DMS53 (cell line): ENCODE measurements at regions not wholly inside any gene's neighbourhood (a gene's known extent, or its start where the extent isn't known, plus 50 kb on each side); places are given as distances from the start of the nearest gene placed in this dataset.

Experiments
- DNase-seq: peaks from one replicate; lab custom pipeline; 2025; lab: John Stamatoyannopoulos, UW

DNA sequence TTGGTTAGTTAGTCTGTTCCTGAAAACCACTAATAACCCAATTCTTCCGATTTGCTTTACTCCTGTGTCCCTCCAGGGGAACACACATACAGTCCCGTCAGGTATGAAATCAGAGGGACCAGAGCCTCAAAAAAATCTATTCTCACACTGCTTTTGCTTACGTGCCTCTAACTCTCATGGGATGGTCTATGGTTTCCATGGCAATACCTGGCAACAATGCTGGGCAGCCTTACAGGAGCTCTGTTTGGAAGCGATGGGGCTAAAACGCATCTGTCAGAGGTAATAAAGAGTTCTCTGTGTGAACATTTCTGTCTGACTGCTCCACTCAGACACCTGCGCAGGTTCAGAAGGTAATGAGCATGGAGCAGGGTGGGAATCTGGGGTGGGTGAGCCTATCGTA, 376.2 kb downstream of the GXYLT1 start:
- DNase-seq, result no peak

DNA sequence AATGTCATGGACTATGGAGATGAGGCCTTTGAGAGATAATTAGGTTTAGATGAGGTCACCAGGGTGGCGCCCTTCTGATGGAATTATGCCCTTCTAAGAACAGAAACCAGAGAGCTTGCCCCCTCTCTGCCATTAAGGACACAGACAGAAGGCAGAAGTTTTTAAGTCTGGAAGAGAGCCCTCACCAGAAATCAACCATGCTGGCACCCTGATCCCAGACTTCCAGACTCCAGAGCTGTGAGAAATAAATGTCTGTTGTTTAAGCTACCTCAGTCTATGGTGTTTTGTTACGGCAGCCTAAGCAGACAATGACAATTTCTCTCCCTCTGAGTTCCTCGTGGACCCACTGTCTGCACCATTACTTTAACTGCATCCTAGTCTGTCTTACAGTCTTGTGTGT, 382.0 kb downstream of the GXYLT1 start:
- no peak for DNase-seq

DNA sequence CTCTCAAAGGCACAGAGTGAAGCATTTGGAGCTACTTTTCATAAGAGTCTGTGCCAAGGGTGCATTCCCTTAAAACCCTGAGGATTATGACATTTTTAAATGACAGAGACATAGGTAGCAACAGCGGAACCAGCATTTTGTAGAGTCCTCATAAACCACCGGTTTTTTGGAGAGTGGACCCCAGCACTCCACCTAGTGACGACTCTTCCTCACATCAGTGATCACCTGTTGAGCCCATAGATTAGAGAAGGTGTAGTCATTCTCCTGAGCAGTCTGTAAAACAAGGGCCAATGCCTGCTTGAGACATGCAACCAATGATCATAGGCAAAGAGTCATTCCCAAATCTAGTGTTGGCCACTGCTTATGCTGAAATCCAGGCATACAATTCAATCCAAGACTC, 399.1 kb downstream of the GXYLT1 start:
- no peak for DNase-seq

DNA sequence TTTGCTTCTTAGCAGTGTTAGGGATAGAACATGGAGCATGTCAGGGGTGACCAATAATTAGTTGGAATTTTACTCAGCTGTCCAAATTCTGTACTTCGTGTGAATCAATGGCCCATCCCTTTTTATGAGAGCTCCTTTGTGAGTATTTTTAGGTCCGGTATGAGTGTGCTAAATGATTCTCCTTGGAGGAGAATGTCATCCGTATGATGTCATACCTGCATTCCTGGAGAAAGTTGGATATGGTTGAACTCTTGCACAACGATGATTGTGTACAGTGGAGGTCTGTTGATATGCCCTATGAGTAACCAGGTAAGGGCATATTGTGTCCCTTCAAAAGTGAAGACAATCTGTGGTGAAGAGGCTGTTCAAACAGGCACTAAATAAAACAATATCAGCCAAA, 400.8 kb downstream of the GXYLT1 start:
- peak; percentile 35 for DNase-seq

DNA sequence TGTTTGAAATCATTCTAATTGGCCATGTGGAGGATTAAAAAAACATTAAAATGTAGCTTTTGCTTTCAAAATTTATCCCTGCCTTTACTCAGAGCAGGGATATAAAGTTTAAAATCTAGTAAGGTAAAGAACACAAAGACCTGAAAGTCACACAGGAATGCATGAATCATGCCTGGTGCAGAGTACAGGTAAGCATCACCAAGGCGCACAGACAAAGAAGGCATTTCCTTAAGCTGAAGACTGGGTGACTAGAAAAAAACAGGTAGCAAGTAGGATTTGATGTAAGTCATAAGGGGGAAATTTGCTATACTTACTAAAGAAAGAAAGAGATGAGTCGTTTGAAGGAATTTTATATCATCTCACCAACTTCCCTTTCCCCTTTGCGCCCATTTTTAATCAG, 405.6 kb downstream of the GXYLT1 start:
- no peak for DNase-seq

DNA sequence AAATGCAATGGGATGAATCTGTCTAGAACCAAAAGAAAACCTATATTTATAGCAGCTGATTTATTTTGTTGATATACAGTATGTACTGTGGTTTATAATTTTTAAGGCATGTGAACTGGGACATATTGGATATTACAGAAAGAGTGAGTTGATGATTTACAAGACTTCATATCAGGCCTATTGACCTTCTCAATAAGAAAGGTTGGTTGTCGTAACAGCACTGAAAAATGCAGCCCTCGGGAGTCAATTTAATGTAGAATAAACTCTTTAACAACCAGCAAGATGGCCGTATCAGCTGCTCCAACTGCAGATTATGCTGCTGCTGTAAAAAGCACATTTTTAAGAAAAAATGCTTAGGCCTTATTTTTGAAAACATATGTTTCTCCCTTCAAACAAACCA, 407.3 kb downstream of the GXYLT1 start:
- no peak for DNase-seq

DNA sequence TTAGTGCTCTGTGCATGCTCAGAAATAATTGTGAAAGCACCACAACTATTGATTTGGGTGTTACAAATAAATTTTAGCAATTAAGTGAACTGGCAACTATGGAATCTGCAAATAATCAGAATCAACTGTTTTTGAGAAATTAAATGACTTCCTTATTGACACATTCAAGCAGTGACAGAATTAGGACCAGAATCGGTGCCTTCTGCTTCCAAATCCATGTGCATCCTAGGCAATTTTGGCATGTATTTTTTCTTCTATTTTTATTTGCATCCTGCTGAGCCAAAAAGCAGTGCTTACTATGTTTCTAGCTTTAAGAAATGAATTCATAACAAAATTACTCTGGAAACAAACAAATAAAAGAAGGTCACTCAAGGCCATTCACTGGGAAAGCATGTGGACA, 408.2 kb downstream of the GXYLT1 start:
- DNase-seq, result no peak

DNA sequence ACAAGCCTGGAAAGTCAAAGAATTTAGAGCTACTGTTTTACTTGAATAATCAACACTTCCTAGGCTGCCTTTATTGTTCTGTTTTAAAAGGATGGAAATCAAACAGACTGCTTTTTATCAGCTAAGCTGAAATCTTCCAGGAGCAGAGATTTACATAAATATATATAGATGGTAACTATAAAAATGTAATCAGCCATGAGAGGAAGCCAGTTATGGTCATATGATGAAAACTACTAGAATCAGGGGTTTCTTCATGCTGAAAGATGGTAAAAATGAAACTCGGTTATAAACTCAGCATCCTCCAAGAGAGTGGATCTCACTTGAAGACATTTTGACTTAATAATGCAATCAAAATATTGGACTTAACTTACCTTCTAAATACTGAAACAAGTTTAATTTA, 413.0 kb downstream of the GXYLT1 start:
- DNase-seq, result no peak

DNA sequence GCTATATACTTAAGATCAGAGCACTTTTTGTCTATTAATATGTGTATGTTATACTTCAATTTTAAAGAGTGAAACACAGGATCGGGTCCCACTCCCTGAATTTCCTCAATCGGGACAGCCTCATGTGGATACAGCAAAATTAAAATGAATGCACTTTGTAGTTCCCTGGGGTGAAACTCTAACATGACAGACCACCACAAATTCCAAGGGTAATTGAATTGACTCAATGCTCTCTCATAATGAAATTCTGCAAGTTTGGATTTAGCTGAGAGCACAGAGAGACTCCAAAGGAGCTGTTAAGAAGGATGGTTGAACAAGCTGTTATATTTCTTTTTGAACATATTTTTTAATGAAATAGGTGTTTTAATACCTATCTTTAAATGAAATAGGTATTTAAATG, 413.6 kb downstream of the GXYLT1 start:
- no peak for DNase-seq

DNA sequence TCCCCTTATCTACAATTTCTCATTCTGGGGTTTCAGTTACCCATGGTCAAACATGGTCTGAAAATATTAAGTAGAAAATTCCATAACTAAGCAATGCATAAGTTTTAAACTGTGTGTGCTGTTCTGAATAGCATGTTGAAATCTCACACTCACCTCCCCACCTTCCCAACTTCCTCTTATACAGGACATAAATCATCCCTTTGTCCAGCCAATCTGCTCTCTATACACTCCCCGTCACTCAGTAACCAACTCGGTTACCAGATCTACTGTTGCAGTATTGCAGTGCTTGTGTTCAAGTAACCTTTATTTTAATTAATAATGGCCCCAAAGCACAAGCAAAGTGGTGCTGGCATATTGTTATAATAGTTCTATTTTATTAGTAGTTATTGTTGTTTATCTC, 420.5 kb downstream of the GXYLT1 start:
- peak; percentile 54 for DNase-seq

DNA sequence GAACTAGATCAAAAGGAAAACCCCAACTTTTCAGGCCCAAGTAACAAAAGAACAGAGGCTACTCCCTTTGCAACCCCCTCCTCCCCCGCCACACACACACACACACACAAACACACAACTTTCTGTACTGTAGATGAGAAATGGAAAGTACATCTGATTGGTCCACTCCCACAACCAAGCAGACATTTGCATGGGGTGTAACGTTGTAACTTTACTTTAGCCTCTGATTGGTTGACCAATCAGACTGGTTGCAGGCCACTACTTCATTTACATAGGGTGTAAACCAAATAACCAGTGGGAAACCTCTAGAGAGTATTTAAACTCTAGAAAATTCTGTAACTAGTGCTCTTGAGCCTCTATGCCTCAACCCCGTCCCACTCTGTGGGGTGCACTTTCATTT, 425.5 kb downstream of the GXYLT1 start:
- DNase-seq, result no peak

DNA sequence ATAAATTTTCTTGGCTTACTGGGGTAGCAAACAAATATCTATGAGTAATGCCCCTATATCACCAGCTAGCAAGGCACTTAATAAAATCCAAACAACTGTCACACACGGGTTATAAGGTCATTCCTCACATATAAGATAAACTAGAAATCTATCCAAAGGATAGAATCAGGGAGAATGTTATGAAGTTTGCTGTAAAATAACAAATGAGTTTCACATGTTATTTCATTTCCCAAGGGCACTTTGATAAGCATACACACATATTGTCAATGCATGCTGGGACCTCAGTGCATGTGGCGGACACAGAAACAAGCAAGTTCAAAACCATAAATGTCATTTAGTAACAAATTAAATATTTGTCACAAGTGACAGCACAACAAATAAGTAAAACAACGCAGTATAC, 429.4 kb downstream of the GXYLT1 start:
- DNase-seq, result no peak

DNA sequence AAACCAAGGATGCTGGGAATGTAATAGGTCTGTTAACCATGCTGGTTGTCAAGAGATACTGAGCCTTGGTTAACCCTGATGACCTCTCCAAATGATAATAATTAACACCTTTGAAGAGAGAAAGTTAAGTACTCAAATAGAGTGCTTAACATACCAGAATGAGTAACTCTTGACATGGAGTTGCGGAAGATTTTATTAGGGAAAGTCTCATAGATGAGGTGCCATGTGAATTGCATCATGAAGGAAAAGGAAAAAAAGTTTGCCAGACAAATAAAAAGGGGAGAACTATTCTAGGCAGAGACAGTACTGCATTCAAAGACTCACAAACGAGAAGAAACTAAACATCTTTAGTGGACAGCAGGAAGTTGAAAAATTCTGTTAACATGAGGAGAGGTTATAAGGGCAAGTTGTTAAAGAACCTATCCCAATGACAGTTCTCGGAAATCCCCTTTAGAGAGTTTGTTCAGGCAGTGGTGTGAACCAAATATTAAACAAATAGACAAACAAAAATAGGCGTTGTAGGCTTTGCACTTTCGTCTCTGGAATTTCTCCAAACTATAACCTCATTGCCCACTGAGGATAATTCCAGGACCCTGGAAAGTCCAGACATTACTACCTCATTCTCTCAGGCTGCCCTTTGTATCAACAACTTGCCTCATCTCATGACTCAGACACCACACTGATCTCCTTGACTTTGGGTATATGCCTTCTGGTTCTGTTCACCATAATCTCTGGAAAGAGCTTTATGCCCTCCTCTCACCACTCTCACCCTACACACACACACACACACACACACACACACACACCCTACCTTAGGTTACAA, 435.0 kb downstream of the GXYLT1 start:
- peak; percentile 79 for DNase-seq

DNA sequence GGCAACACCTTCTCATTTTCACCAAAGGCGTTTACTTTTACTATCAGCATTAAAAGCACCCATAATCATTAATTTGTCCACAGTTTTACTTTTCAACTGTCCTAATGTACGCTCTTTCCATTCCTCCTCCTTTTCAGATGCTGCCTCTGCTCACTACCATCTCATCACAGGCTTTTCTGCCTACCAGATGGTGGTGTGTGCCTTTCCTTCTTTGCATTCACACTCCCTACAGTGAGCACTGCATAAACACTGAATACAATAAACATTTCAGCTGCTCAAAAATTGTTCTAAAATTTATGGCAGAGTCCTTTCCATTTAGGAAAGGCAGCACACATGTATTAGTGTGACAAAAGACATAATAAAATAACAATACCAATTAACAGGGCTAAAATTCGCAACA, 435.7 kb downstream of the GXYLT1 start:
- no peak for DNase-seq

DNA sequence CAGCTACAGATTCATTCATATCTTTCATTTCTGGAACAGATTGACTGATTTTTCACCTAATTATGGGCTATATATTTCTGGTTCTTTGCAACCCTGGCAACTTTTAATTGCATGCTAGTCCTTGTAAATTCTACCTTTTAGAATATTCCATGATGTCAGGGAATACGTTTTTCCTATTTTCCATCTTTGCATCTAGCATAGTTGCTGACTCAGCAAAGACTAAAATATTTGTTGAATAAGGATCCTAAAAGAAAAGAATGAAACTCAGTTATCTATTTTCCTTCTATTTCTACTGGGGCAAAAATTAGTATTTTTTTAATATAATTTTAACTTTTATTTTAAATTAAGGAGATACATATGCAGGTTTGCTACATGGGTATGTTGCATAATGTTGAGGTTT, 438.3 kb downstream of the GXYLT1 start:
- DNase-seq, result no peak

DNA sequence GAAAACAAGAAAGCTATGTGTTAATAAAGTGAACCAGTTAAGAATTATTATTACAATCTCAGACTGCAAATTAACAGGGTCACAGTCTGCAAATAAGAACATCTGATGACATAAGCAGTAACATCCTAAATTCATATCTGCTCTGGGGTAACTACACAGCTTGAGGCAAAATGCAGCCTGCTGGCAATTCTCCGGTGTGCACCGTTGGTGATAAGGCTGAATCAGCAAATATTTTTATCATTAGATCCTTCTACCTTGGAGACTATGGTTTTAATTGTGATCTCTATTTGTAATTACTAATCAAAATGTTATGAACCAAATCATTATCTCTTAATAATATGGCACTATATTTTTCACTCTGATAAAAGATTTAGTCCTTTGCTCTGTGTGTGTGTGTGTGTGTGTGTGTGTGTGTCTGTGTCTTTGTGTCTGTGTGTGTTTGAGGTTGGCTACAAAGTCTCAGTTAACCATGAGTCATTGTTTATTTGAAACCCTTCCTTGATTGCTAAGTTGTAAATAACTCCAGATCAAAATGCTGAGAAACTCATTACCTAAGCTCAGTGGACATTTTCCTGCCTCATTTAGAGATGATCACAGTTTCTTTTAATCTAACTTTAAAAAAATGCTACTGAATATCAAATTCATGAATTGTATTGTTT, 442.6 kb downstream of the GXYLT1 start:
- peak; percentile 70 for DNase-seq

DNA sequence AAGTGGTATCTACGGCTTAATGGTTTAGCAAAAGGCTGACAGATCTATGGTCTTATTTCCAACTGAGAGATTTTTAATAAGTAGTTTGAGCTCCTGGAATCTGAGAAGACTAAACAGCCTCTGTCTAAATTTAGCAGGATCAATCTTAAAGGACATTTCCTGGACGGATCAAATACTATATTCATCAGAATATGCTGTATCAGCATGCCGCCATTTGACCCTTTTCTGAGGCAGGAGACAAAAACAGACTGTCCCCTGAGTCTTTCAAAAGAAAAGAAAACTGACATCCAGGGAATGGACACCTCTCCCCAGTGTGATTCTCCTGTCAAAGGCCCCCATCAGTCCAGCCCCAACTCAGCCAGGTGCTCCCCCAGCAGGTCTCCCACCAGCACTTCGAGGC, 443.7 kb downstream of the GXYLT1 start:
- DNase-seq, result no peak

DNA sequence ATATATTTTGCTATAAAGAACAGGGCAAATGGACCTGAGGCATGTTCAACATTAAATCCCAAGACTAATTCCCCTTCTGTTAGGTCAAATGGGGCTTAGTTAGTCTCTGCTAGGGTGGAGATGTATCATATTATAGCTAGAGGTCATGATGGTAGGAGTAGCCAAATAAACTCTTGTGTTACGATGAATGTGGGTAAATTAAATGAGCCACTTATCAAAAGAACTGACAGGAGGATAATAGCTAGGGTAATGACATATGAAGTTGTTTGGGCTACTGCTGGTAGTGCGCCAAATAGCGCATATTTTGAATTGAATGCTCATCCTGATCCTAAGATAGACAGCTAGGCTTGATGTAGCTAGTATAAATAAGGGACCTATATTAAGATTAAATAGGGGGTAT, 445.0 kb downstream of the GXYLT1 start:
- DNase-seq, result no peak

DNA sequence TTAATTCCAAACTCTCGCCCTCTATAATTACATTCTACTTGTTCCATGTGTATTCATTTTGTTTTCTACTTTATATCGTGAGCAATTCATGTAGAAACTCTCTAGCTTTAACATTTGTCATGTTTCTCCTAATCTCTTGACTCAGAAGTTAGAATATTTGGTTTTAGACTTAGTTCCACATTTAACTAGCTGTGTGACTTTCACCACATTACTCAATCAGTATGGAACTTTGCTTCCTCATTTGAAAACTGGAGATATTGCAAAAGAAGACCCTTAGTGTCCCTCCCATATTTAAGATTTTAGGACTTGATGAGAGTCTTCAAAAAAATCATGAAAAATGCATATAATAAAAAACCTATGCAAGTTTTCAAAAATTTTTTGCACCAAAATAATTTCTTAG, 447.5 kb downstream of the GXYLT1 start:
- no peak for DNase-seq

DNA sequence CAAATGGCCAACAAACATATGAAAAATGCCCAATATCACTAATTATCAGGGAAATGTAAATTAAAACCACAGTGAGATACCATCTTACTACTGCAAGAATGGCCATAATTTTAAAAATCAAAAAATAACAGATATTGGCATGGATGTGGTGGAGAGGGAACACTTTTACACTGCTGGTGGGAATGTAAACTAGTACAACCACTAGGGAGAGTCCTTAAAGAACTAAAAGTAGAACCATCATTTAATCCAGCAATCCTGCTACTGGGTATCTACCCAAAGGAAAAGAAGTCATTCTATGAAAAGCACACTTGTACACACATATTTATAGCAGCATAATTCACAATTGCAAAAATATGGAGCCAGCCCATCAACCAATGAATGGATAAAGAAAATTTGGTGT, 459.7 kb downstream of the GXYLT1 start:
- DNase-seq, result no peak

DNA sequence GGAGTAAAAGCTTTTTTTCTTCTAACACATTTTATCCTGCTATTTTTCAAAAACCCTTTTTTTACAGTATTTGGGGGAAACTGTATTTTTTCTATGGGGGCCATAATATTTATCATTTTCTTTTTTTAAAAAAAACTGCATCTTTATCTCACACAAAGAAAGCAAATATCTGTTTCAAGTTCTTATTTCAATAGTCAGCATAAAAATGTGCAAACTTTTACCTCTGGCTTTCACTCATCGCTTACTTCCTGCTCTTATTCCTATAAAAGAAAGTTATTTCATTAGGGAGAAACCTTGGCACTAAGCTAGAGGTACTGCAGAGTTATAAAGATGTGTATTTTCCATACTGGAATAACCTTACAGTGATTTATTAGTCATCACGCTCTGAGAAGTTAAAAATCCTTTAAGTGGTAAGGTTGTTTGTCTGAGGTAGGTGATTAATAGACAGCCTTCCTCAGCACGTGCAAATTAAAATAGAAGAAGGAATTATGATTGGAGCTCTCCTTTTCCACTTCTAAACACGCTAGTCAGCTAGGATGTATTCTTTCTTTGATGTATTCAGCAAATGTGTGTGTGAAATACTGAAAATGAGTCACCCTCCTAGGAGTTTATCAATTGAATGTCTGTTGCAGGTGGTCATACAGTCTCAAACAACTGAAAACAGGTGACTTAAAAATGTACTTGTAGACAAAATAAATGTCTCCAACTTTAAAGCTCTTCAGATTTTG, 461.0 kb downstream of the GXYLT1 start:
- DNase-seq, result peak; percentile 48

DNA sequence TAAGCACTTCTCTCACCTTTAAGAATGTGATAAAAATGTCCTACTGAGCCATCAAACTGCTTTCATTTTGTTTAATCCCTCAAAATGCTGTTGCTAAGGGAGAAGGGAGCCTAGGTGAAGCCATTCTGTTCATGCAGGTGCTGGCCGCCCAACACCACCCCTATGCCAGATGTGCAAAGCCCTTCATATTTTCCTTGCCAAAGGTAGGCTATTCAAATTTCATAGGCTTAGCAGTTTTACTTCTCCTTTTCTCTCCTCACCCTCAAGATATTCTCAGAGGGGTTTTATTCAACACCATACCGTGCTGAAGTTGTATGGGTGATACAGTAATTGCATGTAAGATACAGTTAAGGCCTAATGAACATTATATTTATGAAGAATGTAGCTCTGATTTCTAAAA, 461.7 kb downstream of the GXYLT1 start:
- no peak for DNase-seq

DNA sequence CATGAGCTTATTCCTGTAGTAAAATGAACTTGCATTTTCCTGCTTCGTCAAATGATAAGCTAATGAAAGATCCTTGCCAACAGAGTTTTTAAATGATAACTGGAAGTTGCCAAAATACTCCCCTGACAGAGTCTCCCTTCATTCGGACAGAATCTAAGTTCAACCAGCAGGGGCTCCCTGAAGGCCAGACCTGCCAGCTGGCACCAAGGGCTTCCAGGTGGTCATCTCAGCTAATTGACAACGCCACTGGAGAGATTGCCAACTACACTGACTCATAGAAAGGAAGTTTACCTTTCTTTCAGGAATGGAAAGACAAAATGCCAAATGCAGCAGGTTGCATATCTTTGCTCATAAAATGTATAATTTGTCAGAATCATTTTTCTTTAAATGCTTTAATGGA, 462.8 kb downstream of the GXYLT1 start:
- peak; percentile 87 for DNase-seq
